ENCODE measurements at regions not wholly inside any gene's neighbourhood (a gene's known extent, or its start where the extent isn't known, plus 50 kb on each side); places are given as distances from the start of the nearest gene placed in this dataset.
"Not testable (repeated sequence)": the region's sequence is repeated elsewhere in the genome, so short reads cannot be mapped to it uniquely, and the experiment has no call there.

GRCh38 chr4:174183259-174183658, 100.2 kb downstream of the FBXO8 start:
- Histone ChIP-seq H3K9me3 (ENCODE audit: control insufficient read depth in 1 of 2, low read length in 2 of 2) (no peaks in the 10 kb centered on the region), H3K27ac (ENCODE audit: low read depth, low read length) (no peak overlapping the region), H3K4me1 (ENCODE audit: control insufficient read depth in 1 of 2, insufficient read depth in 2 of 2, low read length in 2 of 2) (no peaks in the 10 kb centered on the region), H3K27me3 (ENCODE audit: control insufficient read depth in 1 of 2, insufficient read depth in 2 of 2, low read length in 2 of 2) (no peaks in the 10 kb centered on the region), H3K4me3 (ENCODE audit: low read depth in 1 of 2, low read length in 2 of 2) (no peak overlapping the region), H3K9ac (ENCODE audit: low read depth in 1 of 2, low read length in 2 of 2) (no peak overlapping the region), H3K36me3 (ENCODE audit: control insufficient read depth in 1 of 2, insufficient read depth in 2 of 2, low read length in 2 of 2) (no peaks in the 10 kb centered on the region)

GRCh38 chr4:174181827-174182226, 101.6 kb downstream of the FBXO8 start:
- H3K9ac ChIP-seq (ENCODE audit: low read depth in 1 of 2, low read length in 2 of 2) = no peak overlapping the region

GRCh38 chr4:174177536-174177935, 105.9 kb downstream of the FBXO8 start:
- no peak overlapping the region for H3K4me3 ChIP-seq (ENCODE audit: low read depth in 1 of 2, low read length in 2 of 2)
- no peaks in the 10 kb centered on the region for H3K27me3 ChIP-seq (ENCODE audit: control insufficient read depth in 1 of 2, insufficient read depth in 2 of 2, low read length in 2 of 2)
- no peaks in the 10 kb centered on the region for H3K36me3 ChIP-seq (ENCODE audit: control insufficient read depth in 1 of 2, insufficient read depth in 2 of 2, low read length in 2 of 2)
- H3K4me1 ChIP-seq (ENCODE audit: control insufficient read depth in 1 of 2, insufficient read depth in 2 of 2, low read length in 2 of 2) = no peaks in the 10 kb centered on the region
- H3K9ac ChIP-seq (ENCODE audit: low read depth in 1 of 2, low read length in 2 of 2) = no peak overlapping the region
- no peaks in the 10 kb centered on the region for H3K9me3 ChIP-seq (ENCODE audit: control insufficient read depth in 1 of 2, low read length in 2 of 2)
- H3K27ac ChIP-seq (ENCODE audit: low read depth, low read length) = no peak overlapping the region

More at GRCh38 chr4:174181827-174182226, 101.6 kb downstream of the FBXO8 start:
- no peak overlapping the region for H3K27ac ChIP-seq (ENCODE audit: low read depth, low read length)
- H3K4me3 ChIP-seq (ENCODE audit: low read depth in 1 of 2, low read length in 2 of 2) = no peak overlapping the region
- no peaks in the 10 kb centered on the region for H3K4me1 ChIP-seq (ENCODE audit: control insufficient read depth in 1 of 2, insufficient read depth in 2 of 2, low read length in 2 of 2)
- H3K27me3 ChIP-seq (ENCODE audit: control insufficient read depth in 1 of 2, insufficient read depth in 2 of 2, low read length in 2 of 2) = no peaks in the 10 kb centered on the region
- H3K9me3 ChIP-seq (ENCODE audit: control insufficient read depth in 1 of 2, low read length in 2 of 2) = no peaks in the 10 kb centered on the region
- no peaks in the 10 kb centered on the region for H3K36me3 ChIP-seq (ENCODE audit: control insufficient read depth in 1 of 2, insufficient read depth in 2 of 2, low read length in 2 of 2)

GRCh38 chr4:174175836-174176235, 107.6 kb downstream of the FBXO8 start:
- H3K27ac ChIP-seq (ENCODE audit: low read depth, low read length); H3K4me1 ChIP-seq (ENCODE audit: control insufficient read depth in 1 of 2, insufficient read depth in 2 of 2, low read length in 2 of 2); H3K9ac ChIP-seq (ENCODE audit: low read depth in 1 of 2, low read length in 2 of 2); H3K4me3 ChIP-seq (ENCODE audit: low read depth in 1 of 2, low read length in 2 of 2); H3K9me3 ChIP-seq (ENCODE audit: control insufficient read depth in 1 of 2, low read length in 2 of 2); H3K27me3 ChIP-seq (ENCODE audit: control insufficient read depth in 1 of 2, insufficient read depth in 2 of 2, low read length in 2 of 2); H3K36me3 ChIP-seq (ENCODE audit: control insufficient read depth in 1 of 2, insufficient read depth in 2 of 2, low read length in 2 of 2): not testable (repeated sequence)

- no peaks in the 10 kb centered on the region for H3K27me3 ChIP-seq (ENCODE audit: control insufficient read depth in 1 of 2, insufficient read depth in 2 of 2, low read length in 2 of 2)
- no peak overlapping the region for H3K9ac ChIP-seq (ENCODE audit: low read depth in 1 of 2, low read length in 2 of 2)
- no peaks in the 10 kb centered on the region for H3K9me3 ChIP-seq (ENCODE audit: control insufficient read depth in 1 of 2, low read length in 2 of 2)
- H3K36me3 ChIP-seq (ENCODE audit: control insufficient read depth in 1 of 2, insufficient read depth in 2 of 2, low read length in 2 of 2) = no peaks in the 10 kb centered on the region
- no peak overlapping the region for H3K27ac ChIP-seq (ENCODE audit: low read depth, low read length)
- H3K4me3 ChIP-seq (ENCODE audit: low read depth in 1 of 2, low read length in 2 of 2) = no peak overlapping the region
- no peaks in the 10 kb centered on the region for H3K4me1 ChIP-seq (ENCODE audit: control insufficient read depth in 1 of 2, insufficient read depth in 2 of 2, low read length in 2 of 2)
Measured at GRCh38 chr4:174173360-174173759, 110.1 kb downstream of the FBXO8 start.

- H3K4me3 ChIP-seq (ENCODE audit: low read depth in 1 of 2, low read length in 2 of 2) = no peak overlapping the region
- H3K9me3 ChIP-seq (ENCODE audit: control insufficient read depth in 1 of 2, low read length in 2 of 2) = no peaks in the 10 kb centered on the region
- no peaks in the 10 kb centered on the region for H3K4me1 ChIP-seq (ENCODE audit: control insufficient read depth in 1 of 2, insufficient read depth in 2 of 2, low read length in 2 of 2)
- H3K27ac ChIP-seq (ENCODE audit: low read depth, low read length) = no peak overlapping the region
- H3K36me3 ChIP-seq (ENCODE audit: control insufficient read depth in 1 of 2, insufficient read depth in 2 of 2, low read length in 2 of 2) = no peaks in the 10 kb centered on the region
- no peaks in the 10 kb centered on the region for H3K27me3 ChIP-seq (ENCODE audit: control insufficient read depth in 1 of 2, insufficient read depth in 2 of 2, low read length in 2 of 2)
- H3K9ac ChIP-seq (ENCODE audit: low read depth in 1 of 2, low read length in 2 of 2) = no peak overlapping the region
Measured at GRCh38 chr4:174172274-174172673, 111.2 kb downstream of the FBXO8 start.

GRCh38 chr4:174170906-174171305, 112.6 kb downstream of the FBXO8 start:
- no peak overlapping the region for H3K27ac ChIP-seq (ENCODE audit: low read depth, low read length)
- no peaks in the 10 kb centered on the region for H3K4me1 ChIP-seq (ENCODE audit: control insufficient read depth in 1 of 2, insufficient read depth in 2 of 2, low read length in 2 of 2)
- no peaks in the 10 kb centered on the region for H3K36me3 ChIP-seq (ENCODE audit: control insufficient read depth in 1 of 2, insufficient read depth in 2 of 2, low read length in 2 of 2)
- H3K27me3 ChIP-seq (ENCODE audit: control insufficient read depth in 1 of 2, insufficient read depth in 2 of 2, low read length in 2 of 2) = no peaks in the 10 kb centered on the region
- H3K9ac ChIP-seq (ENCODE audit: low read depth in 1 of 2, low read length in 2 of 2) = no peak overlapping the region
- no peak overlapping the region for H3K4me3 ChIP-seq (ENCODE audit: low read depth in 1 of 2, low read length in 2 of 2)
- no peaks in the 10 kb centered on the region for H3K9me3 ChIP-seq (ENCODE audit: control insufficient read depth in 1 of 2, low read length in 2 of 2)

- H3K4me1 ChIP-seq (ENCODE audit: control insufficient read depth in 1 of 2, insufficient read depth in 2 of 2, low read length in 2 of 2) = no peaks in the 10 kb centered on the region
- no peaks in the 10 kb centered on the region for H3K36me3 ChIP-seq (ENCODE audit: control insufficient read depth in 1 of 2, insufficient read depth in 2 of 2, low read length in 2 of 2)
- H3K9me3 ChIP-seq (ENCODE audit: control insufficient read depth in 1 of 2, low read length in 2 of 2) = no peaks in the 10 kb centered on the region
- H3K27me3 ChIP-seq (ENCODE audit: control insufficient read depth in 1 of 2, insufficient read depth in 2 of 2, low read length in 2 of 2) = no peaks in the 10 kb centered on the region
- no peak overlapping the region for H3K4me3 ChIP-seq (ENCODE audit: low read depth in 1 of 2, low read length in 2 of 2)
- no peak overlapping the region for H3K27ac ChIP-seq (ENCODE audit: low read depth, low read length)
- no peak overlapping the region for H3K9ac ChIP-seq (ENCODE audit: low read depth in 1 of 2, low read length in 2 of 2)
Measured at GRCh38 chr4:174170091-174170490, 113.4 kb downstream of the FBXO8 start.

GRCh38 chr4:174157106-174157607, 126.3 kb downstream of the FBXO8 start:
- Histone ChIP-seq H3K9ac (ENCODE audit: low read depth in 1 of 2, low read length in 2 of 2) (no peak overlapping the region), H3K36me3 (ENCODE audit: control insufficient read depth in 1 of 2, insufficient read depth in 2 of 2, low read length in 2 of 2) (no peaks in the 10 kb centered on the region), H3K4me3 (ENCODE audit: low read depth in 1 of 2, low read length in 2 of 2) (no peak overlapping the region), H3K27me3 (ENCODE audit: control insufficient read depth in 1 of 2, insufficient read depth in 2 of 2, low read length in 2 of 2) (no peaks in the 10 kb centered on the region), H3K9me3 (ENCODE audit: control insufficient read depth in 1 of 2, low read length in 2 of 2) (no peaks in the 10 kb centered on the region), H3K4me1 (ENCODE audit: control insufficient read depth in 1 of 2, insufficient read depth in 2 of 2, low read length in 2 of 2) (no peaks in the 10 kb centered on the region), H3K27ac (ENCODE audit: low read depth, low read length) (no peak overlapping the region)

GRCh38 chr4:174156239-174156826, 127.1 kb downstream of the FBXO8 start:
- H3K4me3 ChIP-seq (ENCODE audit: low read depth in 1 of 2, low read length in 2 of 2) = no peak overlapping the region

More at GRCh38 chr4:174156239-174156826, 127.1 kb downstream of the FBXO8 start:
- no peak overlapping the region for H3K27ac ChIP-seq (ENCODE audit: low read depth, low read length)
- no peaks in the 10 kb centered on the region for H3K36me3 ChIP-seq (ENCODE audit: control insufficient read depth in 1 of 2, insufficient read depth in 2 of 2, low read length in 2 of 2)
- H3K27me3 ChIP-seq (ENCODE audit: control insufficient read depth in 1 of 2, insufficient read depth in 2 of 2, low read length in 2 of 2) = no peaks in the 10 kb centered on the region
- no peak overlapping the region for H3K9ac ChIP-seq (ENCODE audit: low read depth in 1 of 2, low read length in 2 of 2)
- no peaks in the 10 kb centered on the region for H3K9me3 ChIP-seq (ENCODE audit: control insufficient read depth in 1 of 2, low read length in 2 of 2)
- H3K4me1 ChIP-seq (ENCODE audit: control insufficient read depth in 1 of 2, insufficient read depth in 2 of 2, low read length in 2 of 2) = no peaks in the 10 kb centered on the region

All from duodenal mucosa (tissue), 2 donors.